SIG-M5 (cell line): ENCODE measurements at regions not wholly inside any gene's neighbourhood (a gene's known extent, or its start where the extent isn't known, plus 50 kb on each side); places are given as distances from the start of the nearest gene placed in this dataset.

Source experiments
- DNase-seq: peaks from one replicate; lab custom pipeline; 2025; lab: John Stamatoyannopoulos, UW

- DNase-seq: no peak
Observed at GRCh38 chr4:180500154-180500553, 1743.0 kb upstream of the TENM3 start.

- no peak for DNase-seq
Observed at GRCh38 chr4:180512801-180513475, 1730.3 kb upstream of the TENM3 start.

- DNase-seq: no peak
Observed at GRCh38 chr4:180518906-180519305, 1724.3 kb upstream of the TENM3 start.

- no peak for DNase-seq
Observed at GRCh38 chr4:180521181-180521580, 1722.0 kb upstream of the TENM3 start.

GRCh38 chr4:180525523-180526077 is 1717.6 kb upstream of the TENM3 start:
- DNase-seq: no peak

- DNase-seq: no peak
Observed at GRCh38 chr4:180528003-180528402, 1715.2 kb upstream of the TENM3 start.

GRCh38 chr4:180530787-180531186 is 1712.4 kb upstream of the TENM3 start:
- DNase-seq: no peak

GRCh38 chr4:180532691-180533090 is 1710.5 kb upstream of the TENM3 start:
- DNase-seq: no peak

- no peak for DNase-seq
Observed at GRCh38 chr4:180538384-180539057, 1704.7 kb upstream of the TENM3 start.

- DNase-seq: no peak
Observed at GRCh38 chr4:180539284-180539683, 1703.9 kb upstream of the TENM3 start.

- no peak for DNase-seq
Observed at GRCh38 chr4:180541678-180542077, 1701.5 kb upstream of the TENM3 start.

GRCh38 chr4:180542445-180543100 is 1700.6 kb upstream of the TENM3 start:
- no peak for DNase-seq

GRCh38 chr4:180550106-180550505 is 1693.1 kb upstream of the TENM3 start:
- no peak for DNase-seq

- DNase-seq: no peak
Observed at GRCh38 chr4:180557348-180557747, 1685.9 kb upstream of the TENM3 start.

GRCh38 chr4:180557950-180558349 is 1685.3 kb upstream of the TENM3 start:
- no peak for DNase-seq

GRCh38 chr4:180558427-180558826 is 1684.8 kb upstream of the TENM3 start:
- no peak for DNase-seq

GRCh38 chr4:180560896-180561295 is 1682.3 kb upstream of the TENM3 start:
- no peak for DNase-seq

- no peak for DNase-seq
Observed at GRCh38 chr4:180564026-180564425, 1679.2 kb upstream of the TENM3 start.

- no peak for DNase-seq
Observed at GRCh38 chr4:180564448-180564847, 1678.8 kb upstream of the TENM3 start.

GRCh38 chr4:180565856-180566431 is 1677.3 kb upstream of the TENM3 start:
- DNase-seq: no peak

GRCh38 chr4:180566492-180566891 is 1676.7 kb upstream of the TENM3 start:
- DNase-seq: no peak

GRCh38 chr4:180567080-180567479 is 1676.1 kb upstream of the TENM3 start:
- no peak for DNase-seq
